ENCODE measurements at regions not wholly inside any gene's neighbourhood (a gene's known extent, or its start where the extent isn't known, plus 50 kb on each side); places are given as distances from the start of the nearest gene placed in this dataset.

GRCh38 chr3:27637346-27637995 is 84.7 kb downstream of the EOMES start:
- TF ChIP-seq CTCF (IDR thresholded peaks at IDR 0.05) = no peak
- TF ChIP-seq POLR2A (IDR thresholded peaks at IDR 0.05) = no peak

Data from transverse colon (tissue), 3 donors.